ENCODE measurements at regions not wholly inside any gene's neighbourhood (a gene's known extent, or its start where the extent isn't known, plus 50 kb on each side); places are given as distances from the start of the nearest gene placed in this dataset.
A peak's percentile ranks its signal among the peaks of the same experiment; 100 is the strongest.
"Not testable (repeated sequence)": the region's sequence is repeated elsewhere in the genome, so short reads cannot be mapped to it uniquely, and the experiment has no call there.

DNA sequence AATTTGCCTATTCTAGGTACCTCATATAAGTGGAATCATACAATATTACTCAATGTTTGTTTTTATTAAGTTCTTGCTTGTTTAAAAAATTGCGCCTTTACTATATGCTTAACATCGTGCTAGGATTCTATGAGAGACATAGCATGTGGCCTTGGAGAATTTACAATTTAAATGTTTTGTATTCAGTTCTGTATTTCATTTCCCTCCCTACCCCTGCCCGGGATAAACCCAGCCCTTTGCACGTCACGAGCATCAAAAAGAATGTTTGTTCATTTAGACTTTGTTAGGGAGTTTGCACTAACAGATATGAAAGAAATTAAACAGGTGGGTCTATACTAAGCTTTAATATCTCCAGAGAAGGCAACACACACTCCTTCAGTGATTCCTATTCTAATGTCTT is 75.7 kb downstream of the C18orf54 start:
- no peak for DNase-seq

DNA sequence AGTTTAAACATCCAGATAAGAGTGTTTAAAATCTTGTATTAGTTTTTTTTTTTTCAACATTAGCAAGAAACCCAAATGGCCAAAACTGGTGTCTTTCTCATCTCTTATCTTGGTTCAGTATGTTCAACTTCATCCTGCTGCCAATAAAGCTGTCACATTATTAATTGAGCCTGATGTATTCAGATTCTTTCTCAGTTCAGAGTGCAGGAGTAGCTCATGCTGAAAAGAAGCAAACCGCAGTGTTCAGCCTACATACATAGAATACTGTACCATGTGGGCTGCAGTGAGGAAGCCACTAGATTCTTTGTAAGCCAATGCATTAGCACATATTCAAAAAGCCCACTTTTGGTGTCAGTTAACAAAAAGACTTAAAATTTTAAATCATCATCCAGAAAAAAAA is 76.2 kb downstream of the C18orf54 start:
- no peak for DNase-seq

DNA sequence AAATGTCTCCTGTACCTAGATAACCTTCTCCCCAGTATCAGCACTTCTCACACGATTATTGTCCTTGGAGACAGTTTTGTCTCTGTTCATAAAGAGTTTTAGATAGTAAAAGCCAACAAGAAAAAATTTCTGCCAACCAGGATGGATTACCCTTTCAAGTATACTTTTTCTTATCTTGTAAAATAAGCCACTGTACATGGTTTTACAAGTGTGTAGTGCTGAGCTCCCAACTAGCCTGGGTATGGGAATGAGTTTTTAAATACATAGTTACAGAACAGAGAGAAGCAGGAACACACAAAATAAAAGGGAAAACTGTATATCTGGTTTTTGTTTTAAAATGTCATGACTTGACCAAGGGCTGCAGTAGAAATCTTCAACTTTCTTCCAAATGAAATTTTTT is 76.7 kb downstream of the C18orf54 start:
- DNase-seq = no peak

- no peak for DNase-seq
Observed at GRCh38 chr18:54436501-54436900, 78.8 kb downstream of the C18orf54 start.

DNA sequence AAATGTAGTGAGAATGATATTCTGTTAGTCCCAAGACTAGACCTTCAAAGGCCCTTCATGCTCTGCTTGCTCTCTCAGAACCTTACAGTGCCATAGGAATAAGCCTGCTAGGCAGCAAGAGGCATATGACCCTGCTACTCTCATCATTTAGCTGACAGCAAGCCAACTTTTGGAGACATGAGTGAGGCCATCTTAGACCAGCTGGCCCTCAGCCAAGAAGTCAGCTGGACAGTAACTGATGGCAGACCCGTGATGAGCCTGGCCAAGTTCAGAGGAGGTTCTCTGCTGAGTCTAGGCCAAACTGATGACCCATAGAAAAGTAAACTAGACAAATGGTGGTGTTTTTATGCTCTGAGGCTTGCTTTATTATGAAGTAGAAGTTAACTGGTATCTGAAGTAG is 82.6 kb downstream of the C18orf54 start:
- no peak for DNase-seq

- peak in 1 of 2 experiments; percentile 57 for DNase-seq
Observed at GRCh38 chr18:54444319-54444914, 86.7 kb downstream of the C18orf54 start.

DNA sequence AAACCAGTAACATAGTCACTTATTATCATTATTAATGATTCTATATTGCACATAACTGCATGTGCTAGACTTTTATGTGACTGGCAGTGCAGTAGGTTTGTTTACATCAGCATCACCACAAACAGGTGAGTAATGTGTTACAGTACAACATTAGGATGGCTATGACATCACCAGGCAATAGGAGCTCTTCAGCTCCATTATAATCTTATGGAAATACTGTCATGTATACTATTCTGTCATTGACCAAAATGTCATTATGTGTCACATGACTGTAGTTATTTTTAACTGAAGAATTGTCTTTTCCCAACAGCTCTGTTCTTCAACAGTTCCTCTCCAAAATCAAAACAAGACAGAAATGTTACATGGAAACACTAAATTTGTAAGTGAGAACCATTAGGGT is 96.3 kb downstream of the C18orf54 start:
- no peak for DNase-seq

DNA sequence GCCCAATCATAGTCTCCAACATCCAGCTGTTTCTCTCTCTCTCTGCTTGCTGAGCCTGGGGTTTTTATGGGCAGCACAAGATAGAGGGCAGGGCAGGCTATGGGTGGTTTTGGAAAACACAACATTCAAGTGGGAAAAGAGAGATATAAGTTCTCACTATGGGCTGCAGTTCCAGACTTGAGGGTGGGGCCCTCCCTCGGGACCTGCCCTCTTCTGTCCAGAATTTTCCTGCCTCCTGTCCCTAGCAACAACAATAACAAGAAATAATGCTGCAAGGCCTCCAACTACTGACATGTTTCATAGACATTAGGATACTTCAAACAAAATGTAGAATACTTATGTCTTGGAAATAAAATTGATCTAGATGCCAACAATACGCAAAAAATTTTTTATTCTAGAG is 107.8 kb downstream of the C18orf54 start:
- no peak for DNase-seq

GRCh38 chr18:54466248-54467005 is 108.7 kb downstream of the C18orf54 start:
- DNase-seq = no peak

- no peak for DNase-seq
Observed at GRCh38 chr18:54479365-54479764, 111.7 kb upstream of the DYNAP start.

DNA sequence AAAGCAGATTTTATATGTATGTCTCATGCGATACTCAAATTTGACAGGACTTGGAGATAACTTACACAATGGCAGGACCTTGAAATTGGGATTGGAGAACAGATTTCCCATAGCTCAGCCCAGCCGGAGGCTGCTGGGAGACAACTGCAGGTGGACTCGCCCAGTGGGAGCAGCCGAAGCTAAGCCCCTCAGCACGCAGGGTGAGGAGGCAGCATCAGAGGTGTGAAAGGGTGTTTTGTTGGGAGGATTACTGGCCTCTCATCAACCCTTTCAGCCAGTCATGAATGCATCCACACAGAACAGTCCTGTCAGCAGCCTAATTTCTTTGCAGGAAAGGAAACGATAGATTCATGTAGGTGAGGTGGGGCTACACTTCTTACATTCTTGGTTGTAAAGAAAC is 110.4 kb upstream of the DYNAP start:
- no peak for DNase-seq

DNA sequence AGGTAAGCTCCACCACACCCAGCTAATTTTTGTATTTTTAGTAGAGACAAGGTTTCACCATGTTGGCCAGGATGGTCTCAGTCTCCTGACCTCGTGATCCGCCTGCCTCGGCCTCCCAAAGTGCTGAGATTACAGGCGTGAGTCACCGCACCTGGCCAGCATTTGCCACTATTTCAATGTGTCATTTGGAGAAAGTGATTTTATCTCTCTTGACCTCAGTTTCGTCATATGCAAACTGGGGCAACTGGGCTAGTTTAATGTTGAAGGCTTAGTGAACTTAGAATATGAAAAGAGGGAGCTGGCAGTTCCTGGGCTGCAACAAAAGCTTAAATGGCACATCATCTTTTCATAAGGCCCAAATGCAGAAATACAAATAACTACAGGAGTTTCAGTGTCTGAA is 88.6 kb upstream of the DYNAP start:
- DNase-seq = not testable (repeated sequence)

DNA sequence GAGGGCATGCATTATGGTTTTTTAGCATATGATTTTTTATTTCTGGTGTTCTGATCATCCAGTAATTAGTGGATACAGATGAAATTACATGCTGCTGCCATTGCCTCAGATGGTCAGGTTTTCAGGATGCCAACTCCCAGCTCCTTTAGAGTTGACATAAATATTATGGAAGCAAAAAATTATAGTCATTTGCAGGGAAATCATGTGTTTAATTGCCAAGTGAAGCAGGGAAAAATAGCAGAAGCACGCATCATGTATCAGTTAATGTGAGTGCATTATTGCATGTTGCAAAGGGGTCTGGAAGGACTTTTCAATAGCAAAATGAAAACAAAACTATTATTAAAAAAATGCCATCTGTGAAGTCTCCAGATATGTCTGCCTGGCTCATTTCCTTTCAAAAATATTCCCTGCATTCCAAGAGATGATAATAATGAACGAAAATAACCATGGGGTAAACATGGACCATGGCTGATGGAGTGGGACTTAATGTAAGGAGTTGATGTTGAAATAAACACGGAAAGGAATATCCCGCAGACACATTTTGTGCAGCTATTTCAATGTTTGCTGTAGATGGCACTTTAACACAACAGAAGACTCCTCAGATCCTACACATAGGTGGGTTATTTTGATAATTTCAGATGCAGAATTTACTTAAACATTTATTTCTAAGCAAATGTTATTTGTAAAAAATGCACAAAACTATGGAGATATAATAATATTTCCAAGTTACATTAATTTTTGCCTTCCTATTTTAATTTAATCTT is 87.7 kb upstream of the DYNAP start:
- no peak for DNase-seq

- no peak for DNase-seq
Observed at GRCh38 chr18:54506516-54507261, 84.4 kb upstream of the DYNAP start.

DNA sequence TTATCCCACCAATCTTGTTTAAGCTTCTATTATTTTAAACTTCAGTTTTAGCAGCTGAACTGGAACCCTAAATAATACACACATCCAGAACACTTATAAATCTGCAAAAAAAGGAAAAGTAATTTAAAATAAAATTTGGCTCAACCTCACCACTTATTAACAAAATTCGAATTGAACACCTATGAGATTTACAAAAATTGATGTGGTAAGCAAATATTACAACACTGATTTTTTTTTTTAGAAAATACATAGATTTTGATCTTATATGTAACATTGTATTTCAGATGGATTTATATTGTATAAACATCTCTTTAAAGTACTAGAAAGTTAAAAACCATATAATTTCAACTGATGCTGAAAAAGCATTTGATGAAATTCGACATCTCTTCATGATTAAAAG is 81.3 kb upstream of the DYNAP start:
- no peak for DNase-seq

- DNase-seq = no peak
Observed at GRCh38 chr18:54515149-54515548, 75.9 kb upstream of the DYNAP start.

DNA sequence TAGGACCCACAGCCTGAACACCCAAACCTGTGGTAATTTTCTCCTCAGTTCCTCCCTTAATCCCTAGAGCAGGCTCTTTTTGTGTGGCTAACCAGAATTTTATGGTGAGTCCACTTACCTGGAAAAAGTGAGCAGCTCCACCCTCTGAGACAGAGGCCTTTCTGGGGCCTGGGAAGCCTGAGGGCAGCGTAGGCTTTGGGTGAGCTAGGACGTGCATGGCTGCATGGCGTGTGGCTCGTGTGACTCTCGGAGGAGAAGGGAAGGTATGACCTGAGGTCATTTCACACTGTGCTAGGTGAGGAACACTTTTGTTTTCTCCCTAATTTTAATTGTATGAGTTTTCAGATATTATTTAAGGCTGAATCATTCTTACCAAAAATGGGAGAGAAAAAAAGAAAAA is 73.5 kb upstream of the DYNAP start:
- DNase-seq = no peak

- DNase-seq = no peak
Observed at GRCh38 chr18:54521846-54522245, 69.2 kb upstream of the DYNAP start.

- no peak for DNase-seq
Observed at GRCh38 chr18:54528942-54529376, 62.1 kb upstream of the DYNAP start.

DNA sequence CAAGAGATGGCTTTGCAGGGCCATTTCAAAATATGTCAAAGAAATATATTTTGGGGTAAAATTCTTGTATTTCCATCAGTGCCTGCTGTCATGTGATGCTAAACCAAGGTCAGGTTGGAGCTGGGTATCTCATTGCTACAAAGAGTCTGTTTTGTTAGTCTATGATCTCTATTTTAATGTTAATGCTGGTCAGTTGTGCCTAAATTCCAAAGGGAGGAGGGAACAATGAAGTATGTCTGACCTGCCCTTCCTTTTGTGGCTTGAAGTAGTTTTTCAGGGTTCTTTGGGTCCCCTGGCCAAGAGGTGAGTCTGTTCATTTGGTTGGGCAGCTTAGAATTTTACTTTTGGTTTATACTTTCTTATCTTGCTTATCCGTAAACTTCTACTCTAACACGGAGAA is 61.6 kb upstream of the DYNAP start:
- DNase-seq = no peak

GRCh38 chr18:54530285-54530684 is 60.8 kb upstream of the DYNAP start:
- no peak for DNase-seq

GRCh38 chr18:54531402-54532065 is 59.5 kb upstream of the DYNAP start:
- no peak for DNase-seq

- DNase-seq = no peak
Observed at GRCh38 chr18:54532222-54532621, 58.8 kb upstream of the DYNAP start.

Measured in NCI-H524 (cell line).